Gastroesophageal sphincter (tissue), 4 donors: ENCODE measurements at regions not wholly inside any gene's neighbourhood (a gene's known extent, or its start where the extent isn't known, plus 50 kb on each side); places are given as distances from the start of the nearest gene placed in this dataset.

Source experiments
- ATAC-seq: fragments of 150-250 bp; one replicate; pipeline ENCODE4 v1.9.1; 2016; ENCODE audit warnings: mild to moderate bottlenecking, moderate library complexity
- H3K27ac ChIP-seq, 4 donors: fragments of 200-600 bp; sonication (generic) in 3 of 4; 1 replicate in 3 of 4; 2 replicates in 1 of 4; pipeline ENCODE4 v1.5.1; 2016 to 2019
- H3K27me3 ChIP-seq: fragments of 200-600 bp; sonication (generic); one replicate; pipeline ENCODE4 v1.5.1; 2019
- H3K36me3 ChIP-seq, 2 donors: fragments of 200-600 bp; sonication (generic); one replicate each; pipeline ENCODE4 v1.5.1; 2019; ENCODE audit warnings: control low read depth in 1 of 2
- H3K4me1 ChIP-seq, 3 donors: fragments of 200-600 bp; sonication (generic); 1 replicate in 2 of 3; 2 replicates in 1 of 3; pipeline ENCODE4 v1.5.1; 2016 to 2019; ENCODE audit warnings: control low read depth in 2 of 3
- H3K4me3 ChIP-seq, 2 donors: fragments of 200-600 bp; sonication (generic); one replicate each; pipeline ENCODE4 v1.5.1; 2019; ENCODE audit warnings: mild to moderate bottlenecking in 1 of 2, moderate library complexity in 1 of 2
- H3K9me3 ChIP-seq, 3 donors: fragments of 200-600 bp; sonication (generic); one replicate each; pipeline ENCODE4 v1.5.1; 2017 to 2019; ENCODE audit warnings: control low read depth in 2 of 3
- CTCF ChIP-seq, 4 experiments: fragments of 200-600 bp in 2 of 4; fragments of 450-650 bp in 2 of 4; sonication (generic) in 1 of 4; IDR thresholded peaks; one replicate each; pipeline ENCODE4 v1.5.1; 2017 to 2019; ENCODE audit warnings: antibody characterized with exemption in 4 of 4, mild to moderate bottlenecking in 2 of 4, moderate library complexity in 2 of 4
- EP300 ChIP-seq: sonication (generic); formaldehyde crosslinking; IDR thresholded peaks from one replicate; pipeline ENCODE4 v1.6.1; 2017; ENCODE audit warnings: antibody characterized with exemption, mild to moderate bottlenecking
- POLR2A ChIP-seq, 2 donors: fragments of 450-650 bp; IDR thresholded peaks; one replicate each; pipeline ENCODE4 v1.6.1; 2017; ENCODE audit warnings: antibody characterized with exemption in 2 of 2, mild to moderate bottlenecking in 2 of 2, moderate library complexity in 1 of 2
- POLR2AphosphoS5 ChIP-seq: sonication (generic); formaldehyde crosslinking; IDR thresholded peaks from one replicate; pipeline ENCODE4 v1.6.1; 2017; ENCODE audit warnings: antibody characterized with exemption
- WGBS, 2 donors: methylation state at CpG; one replicate each; pipeline ENCODE4 v1.1.5; 2018; ENCODE audit warnings: low coverage in 1 of 2; 5-methylcytosine and 5-hydroxymethylcytosine counted together

DNA sequence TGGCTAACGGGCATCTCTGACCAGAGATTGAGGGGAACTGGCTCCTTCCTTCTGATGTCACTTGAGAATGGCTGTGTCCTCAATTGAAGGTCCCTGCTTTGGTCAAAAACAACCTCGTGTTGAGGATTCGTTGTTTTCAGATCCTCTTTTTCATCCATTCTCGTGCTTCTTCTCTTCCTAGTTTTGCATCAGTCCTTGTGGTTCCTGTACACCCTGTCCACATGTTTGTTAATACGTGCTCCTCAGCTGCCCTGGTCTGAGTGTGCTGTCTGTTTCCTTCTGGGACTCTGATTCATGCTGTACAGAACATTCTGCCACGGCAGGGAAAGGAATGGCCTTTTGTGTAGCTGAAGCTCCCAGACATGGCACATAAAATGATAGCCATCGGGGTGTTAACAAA is 863.2 kb upstream of the GOT2 start:
- Histone ChIP-seq H3K4me1 (no peaks in the 10 kb centered on the region), H3K4me3 (no peak overlapping the region), H3K27me3 (no peaks in the 10 kb centered on the region), H3K36me3 (no peaks in the 10 kb centered on the region), H3K9me3 (no peaks in the 10 kb centered on the region), H3K27ac (no peak overlapping the region)
- TF ChIP-seq EP300 = no peak
- TF ChIP-seq POLR2A (IDR thresholded peaks at IDR 0.05) = no peak
- no peak for TF ChIP-seq POLR2AphosphoS5
- TF ChIP-seq CTCF (IDR thresholded peaks at IDR 0.05) = no peak
- ATAC-seq = no peak
- 92 to 94% methylated on average over 5 of the region's 7 CpGs for WGBS, 2 donors

- no peak for ATAC-seq
- Histone ChIP-seq H3K36me3 (no peaks in the 10 kb centered on the region), H3K27me3 (no peaks in the 10 kb centered on the region), H3K27ac (no peak overlapping the region), H3K9me3 (no peaks in the 10 kb centered on the region), H3K4me3 (no peak overlapping the region), H3K4me1 (no peaks in the 10 kb centered on the region)
- TF ChIP-seq EP300 = no peak
- no peak for TF ChIP-seq POLR2A (IDR thresholded peaks at IDR 0.05)
- 72 to 85% methylated on average over 4 of the region's 4 CpGs for WGBS, 2 donors
Observed at GRCh38 chr16:59596693-59597092, 862.6 kb upstream of the GOT2 start.

- 19 to 20% methylated on average over 2 of the region's 2 CpGs for WGBS, 2 donors
- H3K4me3 ChIP-seq = no peak overlapping the region
- H3K36me3 ChIP-seq = no peaks in the 10 kb centered on the region
- no peak for ATAC-seq
- TF ChIP-seq POLR2AphosphoS5 = no peak
- no peak for TF ChIP-seq CTCF (IDR thresholded peaks at IDR 0.05)
- no peak for TF ChIP-seq EP300
- TF ChIP-seq POLR2A (IDR thresholded peaks at IDR 0.05) = no peak
- no peaks in the 10 kb centered on the region for H3K27me3 ChIP-seq
- no peaks in the 10 kb centered on the region for H3K4me1 ChIP-seq
- H3K27ac ChIP-seq = no peak overlapping the region
- H3K9me3 ChIP-seq = no peaks in the 10 kb centered on the region
Observed at GRCh38 chr16:59593194-59593661, 859.1 kb upstream of the GOT2 start.

DNA sequence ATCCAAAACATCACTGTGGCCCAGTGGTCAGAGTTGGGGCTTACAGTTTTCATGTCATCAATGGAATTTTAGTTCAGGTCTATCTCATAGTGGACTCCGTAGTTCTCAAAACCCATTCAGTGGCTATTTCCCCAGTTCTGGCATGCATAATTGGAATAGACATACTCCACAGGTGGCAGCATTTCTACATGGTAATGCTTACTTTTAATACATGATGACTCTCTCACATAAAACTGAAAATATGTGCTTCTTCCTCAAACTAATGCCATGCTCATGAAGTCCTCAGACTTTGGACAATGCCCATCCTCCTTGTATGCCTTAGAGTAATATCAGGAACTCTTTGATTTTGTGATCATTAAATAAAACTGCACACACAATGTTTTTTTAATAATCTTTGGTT is 857.4 kb upstream of the GOT2 start:
- ATAC-seq = no peak
- Histone ChIP-seq H3K9me3 (no peaks in the 10 kb centered on the region), H3K4me3 (no peak overlapping the region), H3K36me3 (no peaks in the 10 kb centered on the region), H3K4me1 (no peaks in the 10 kb centered on the region), H3K27ac (no peak overlapping the region), H3K27me3 (no peaks in the 10 kb centered on the region)
- WGBS, 2 donors = 67 to 89% methylated on average over 1 of the region's 1 CpG
- TF ChIP-seq CTCF (IDR thresholded peaks at IDR 0.05) (no peak), POLR2AphosphoS5 (no peak), POLR2A (IDR thresholded peaks at IDR 0.05) (no peak), EP300 (no peak)

GRCh38 chr16:59590845-59591244 is 856.7 kb upstream of the GOT2 start:
- no peaks in the 10 kb centered on the region for H3K36me3 ChIP-seq
- H3K27me3 ChIP-seq = no peaks in the 10 kb centered on the region
- no peaks in the 10 kb centered on the region for H3K4me1 ChIP-seq
- no peaks in the 10 kb centered on the region for H3K9me3 ChIP-seq
- 66 to 71% methylated on average over 1 to 4 of the region's 4 CpGs for WGBS, 2 donors
- no peak overlapping the region for H3K27ac ChIP-seq
- no peak for ATAC-seq
- no peak for TF ChIP-seq EP300
- no peak for TF ChIP-seq POLR2AphosphoS5
- no peak for TF ChIP-seq CTCF (IDR thresholded peaks at IDR 0.05)
- no peak for TF ChIP-seq POLR2A (IDR thresholded peaks at IDR 0.05)
- H3K4me3 ChIP-seq = no peak overlapping the region
